ENCODE measurements at regions not wholly inside any gene's neighbourhood (a gene's known extent, or its start where the extent isn't known, plus 50 kb on each side); places are given as distances from the start of the nearest gene placed in this dataset.
"Not testable (repeated sequence)": the region's sequence is repeated elsewhere in the genome, so short reads cannot be mapped to it uniquely, and the experiment has no call there.

GRCh38 chr21:27975514-27975913 is 1008.6 kb upstream of the ADAMTS5 start:
- CTCF ChIA-PET, result no interaction called here
- DNase-seq (ENCODE audit: extremely low spot score), result no peak
- TF ChIP-seq, protein P1, sequence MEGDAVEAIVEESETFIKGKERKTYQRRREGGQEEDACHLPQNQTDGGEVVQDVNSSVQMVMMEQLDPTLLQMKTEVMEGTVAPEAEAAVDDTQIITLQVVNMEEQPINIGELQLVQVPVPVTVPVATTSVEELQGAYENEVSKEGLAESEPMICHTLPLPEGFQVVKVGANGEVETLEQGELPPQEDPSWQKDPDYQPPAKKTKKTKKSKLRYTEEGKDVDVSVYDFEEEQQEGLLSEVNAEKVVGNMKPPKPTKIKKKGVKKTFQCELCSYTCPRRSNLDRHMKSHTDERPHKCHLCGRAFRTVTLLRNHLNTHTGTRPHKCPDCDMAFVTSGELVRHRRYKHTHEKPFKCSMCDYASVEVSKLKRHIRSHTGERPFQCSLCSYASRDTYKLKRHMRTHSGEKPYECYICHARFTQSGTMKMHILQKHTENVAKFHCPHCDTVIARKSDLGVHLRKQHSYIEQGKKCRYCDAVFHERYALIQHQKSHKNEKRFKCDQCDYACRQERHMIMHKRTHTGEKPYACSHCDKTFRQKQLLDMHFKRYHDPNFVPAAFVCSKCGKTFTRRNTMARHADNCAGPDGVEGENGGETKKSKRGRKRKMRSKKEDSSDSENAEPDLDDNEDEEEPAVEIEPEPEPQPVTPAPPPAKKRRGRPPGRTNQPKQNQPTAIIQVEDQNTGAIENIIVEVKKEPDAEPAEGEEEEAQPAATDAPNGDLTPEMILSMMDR (IDR thresholded peaks at IDR 0.05; ENCODE audit: control extremely low read depth, extremely low read depth, low read depth, missing control alignments), result no peak
- POLR2A ChIA-PET, result no interaction called here

- POLR2A ChIA-PET; CTCF ChIA-PET; DNase-seq (ENCODE audit: extremely low spot score): not testable (repeated sequence)
These were observed 1007.3 kb upstream of the ADAMTS5 start for GRCh38 chr21:27974152-27974551.

- CTCF ChIA-PET; DNase-seq (ENCODE audit: extremely low spot score); POLR2A ChIA-PET: not testable (repeated sequence)
These were observed 1001.4 kb upstream of the ADAMTS5 start for GRCh38 chr21:27968240-27968639.

DNA sequence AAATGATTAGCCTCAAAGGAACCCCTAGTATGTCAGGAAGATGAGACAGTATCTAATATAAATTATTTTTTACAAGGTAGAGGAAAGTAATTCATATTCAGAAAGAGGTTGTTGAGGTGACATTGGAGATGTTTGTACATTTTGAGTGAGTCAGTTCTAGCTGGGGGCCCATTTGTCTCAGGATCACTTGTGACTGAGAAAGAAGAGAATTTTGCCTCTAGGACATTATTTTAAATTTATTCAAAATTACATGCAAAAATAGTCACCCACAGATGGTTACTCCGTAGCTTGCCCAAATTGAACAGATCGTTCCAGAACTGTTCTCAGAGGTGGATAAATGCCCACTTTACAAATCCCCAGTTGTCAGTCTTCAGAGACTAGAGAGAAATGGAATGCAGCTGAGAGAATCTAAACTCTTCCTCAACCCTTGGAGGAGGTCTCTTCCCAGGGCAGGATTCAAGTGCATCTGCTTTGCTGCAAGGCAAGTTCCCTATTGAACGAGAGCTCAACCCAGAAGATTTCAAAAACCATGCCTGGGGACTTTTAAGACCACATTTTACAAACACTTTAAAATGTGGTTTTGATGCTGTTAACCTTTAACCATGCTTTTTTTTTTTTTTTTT is 987.8 kb upstream of the ADAMTS5 start:
- CTCF ChIA-PET, result no interaction called here

GRCh38 chr21:27953340-27954045 is 986.6 kb upstream of the ADAMTS5 start:
- POLR2A ChIA-PET, result no interaction called here
- CTCF ChIA-PET, result no interaction called here
- TF ChIP-seq, protein P1 (IDR thresholded peaks at IDR 0.05; ENCODE audit: control extremely low read depth, extremely low read depth, low read depth, missing control alignments), result no peak

More for the DNA sequence above, 987.8 kb upstream of the ADAMTS5 start:
- TF ChIP-seq, protein P1 (IDR thresholded peaks at IDR 0.05; ENCODE audit: control extremely low read depth, extremely low read depth, low read depth, missing control alignments), result no peak
- POLR2A ChIA-PET, result no interaction called here
- no peak for DNase-seq (ENCODE audit: extremely low spot score)

GRCh38 chr21:27949093-27949492 is 982.2 kb upstream of the ADAMTS5 start:
- POLR2A ChIA-PET; CTCF ChIA-PET; DNase-seq (ENCODE audit: extremely low spot score): not testable (repeated sequence)

More at GRCh38 chr21:27953340-27954045, 986.6 kb upstream of the ADAMTS5 start:
- DNase-seq (ENCODE audit: extremely low spot score), result no peak

- POLR2A ChIA-PET; CTCF ChIA-PET; DNase-seq (ENCODE audit: extremely low spot score): not testable (repeated sequence)
These were observed 963.4 kb upstream of the ADAMTS5 start for GRCh38 chr21:27930108-27930767.

DNA sequence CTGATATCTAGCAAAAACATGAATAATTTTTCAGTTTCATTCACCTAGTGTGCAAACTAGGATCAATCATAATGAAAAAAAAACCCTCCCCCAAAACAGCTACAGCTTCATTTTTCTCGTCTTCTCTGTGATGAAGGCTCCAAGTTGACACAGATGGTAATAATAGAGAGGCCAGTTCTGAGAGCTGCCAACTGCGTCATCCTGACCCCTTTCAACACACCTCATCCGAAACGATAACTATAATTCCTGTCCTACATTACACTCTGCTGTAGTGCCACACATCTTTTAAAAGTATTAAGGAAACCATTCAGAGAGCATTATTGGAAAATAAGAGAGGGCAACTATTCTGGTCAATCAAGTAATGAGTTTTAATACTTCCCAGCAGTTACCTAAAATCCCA is 962.3 kb upstream of the ADAMTS5 start:
- POLR2A ChIA-PET; CTCF ChIA-PET; DNase-seq (ENCODE audit: extremely low spot score): not testable (repeated sequence)

GRCh38 chr21:27928534-27929115 is 961.7 kb upstream of the ADAMTS5 start:
- CTCF ChIA-PET; POLR2A ChIA-PET; DNase-seq (ENCODE audit: extremely low spot score): not testable (repeated sequence)

DNA sequence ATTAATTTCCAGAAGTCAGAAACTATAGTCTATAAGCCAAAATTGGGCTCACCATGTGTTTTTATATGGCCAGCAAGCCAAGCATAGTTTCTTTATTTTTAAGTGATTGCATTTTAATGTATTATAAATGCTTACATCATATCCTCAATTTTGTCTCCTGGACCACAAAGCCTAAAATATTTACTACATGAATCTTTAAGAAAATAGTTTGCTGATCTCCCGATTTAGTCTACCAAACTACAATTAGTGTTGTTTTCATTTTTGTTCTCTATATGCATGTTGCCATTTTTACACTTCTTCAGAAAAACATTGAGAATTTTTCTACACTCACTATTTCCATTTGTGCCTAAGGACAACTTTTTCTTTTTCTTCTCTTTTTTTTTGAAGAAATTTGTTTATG is 954.5 kb upstream of the ADAMTS5 start:
- POLR2A ChIA-PET; CTCF ChIA-PET; DNase-seq (ENCODE audit: extremely low spot score): not testable (repeated sequence)

- CTCF ChIA-PET; POLR2A ChIA-PET; DNase-seq (ENCODE audit: extremely low spot score): not testable (repeated sequence)
These were observed 951.1 kb upstream of the ADAMTS5 start for GRCh38 chr21:27917966-27918365.

- CTCF ChIA-PET; POLR2A ChIA-PET; DNase-seq (ENCODE audit: extremely low spot score): not testable (repeated sequence)
These were observed 949.4 kb upstream of the ADAMTS5 start for GRCh38 chr21:27916326-27916725.

DNA sequence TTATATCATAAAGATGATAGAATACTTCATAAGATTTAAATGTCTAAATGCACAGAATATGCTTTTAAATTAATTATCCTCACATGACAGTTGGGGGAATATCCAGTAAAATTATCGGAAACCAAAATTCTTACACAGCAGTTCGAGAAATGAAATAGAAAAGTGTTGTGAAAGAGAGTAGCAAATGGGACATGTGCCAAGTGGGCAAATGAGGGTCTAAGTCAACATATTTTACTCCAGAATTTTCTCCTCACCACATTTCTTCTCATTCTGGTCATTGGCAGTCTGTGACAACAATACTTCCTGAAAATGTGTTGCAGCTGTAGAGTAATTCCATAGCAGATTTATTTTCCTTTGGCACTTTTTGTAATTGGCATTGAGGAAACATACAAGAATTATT is 945.2 kb upstream of the ADAMTS5 start:
- POLR2A ChIA-PET; DNase-seq (ENCODE audit: extremely low spot score); CTCF ChIA-PET: not testable (repeated sequence)

DNA sequence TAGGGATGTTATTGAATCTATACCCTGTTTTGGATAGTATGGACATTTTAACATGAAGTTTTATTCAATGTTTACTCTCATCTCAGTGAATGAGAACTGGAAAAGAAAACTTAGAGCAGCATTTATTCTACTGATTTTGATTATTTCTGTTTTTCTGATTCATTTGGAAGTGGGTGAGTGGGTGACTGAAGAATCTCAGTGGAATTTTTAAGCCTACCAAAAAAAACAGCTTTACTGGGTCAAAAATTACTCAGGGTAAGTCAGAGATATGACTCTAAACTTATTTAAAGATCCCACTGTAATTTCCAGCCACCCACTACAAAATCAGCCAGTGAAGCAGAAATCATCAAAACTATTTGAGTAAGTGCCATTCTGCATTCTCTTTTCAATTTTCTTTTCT is 942.6 kb upstream of the ADAMTS5 start:
- POLR2A ChIA-PET; CTCF ChIA-PET; DNase-seq (ENCODE audit: extremely low spot score): not testable (repeated sequence)

DNA sequence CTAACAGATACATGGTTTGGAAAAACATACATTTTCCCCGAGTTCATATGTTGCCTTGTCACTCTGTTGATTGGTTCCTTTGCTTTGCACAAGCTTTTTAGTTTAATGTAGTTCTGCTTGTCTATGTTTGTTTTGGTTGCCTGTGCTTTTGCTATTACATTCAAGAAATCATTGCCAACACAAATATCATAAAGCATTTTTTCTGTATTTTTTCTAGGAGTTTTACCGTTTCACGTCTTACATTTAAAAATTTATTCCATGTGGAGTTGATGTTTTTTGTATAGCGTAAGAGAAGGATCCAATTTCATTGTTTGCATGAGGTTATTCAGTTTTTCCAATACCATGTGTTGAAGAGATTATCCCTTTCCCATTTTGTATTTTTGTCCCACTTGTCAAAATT is 941.9 kb upstream of the ADAMTS5 start:
- POLR2A ChIA-PET; CTCF ChIA-PET; DNase-seq (ENCODE audit: extremely low spot score): not testable (repeated sequence)
